Hindlimb muscle (tissue), 1 donor: ENCODE measurements at regions not wholly inside any gene's neighbourhood (a gene's known extent, or its start where the extent isn't known, plus 50 kb on each side); places are given as distances from the start of the nearest gene placed in this dataset.

Source experiments
- DNase-seq: peaks from one replicate; pipeline ENCODE4 v3.0.0-alpha.2; 2013

GRCh38 chr5:81914696-81915095, 57.1 kb upstream of the ATG10 start:
- no peak for DNase-seq

GRCh38 chr5:81912933-81913332, 58.9 kb upstream of the ATG10 start:
- no peak for DNase-seq

- no peak for DNase-seq
These were observed 62.1 kb upstream of the ATG10 start for GRCh38 chr5:81909677-81910076.

GRCh38 chr5:81908771-81909170, 63.1 kb upstream of the ATG10 start:
- no peak for DNase-seq

GRCh38 chr5:81908044-81908443, 63.8 kb upstream of the ATG10 start:
- no peak for DNase-seq

- no peak for DNase-seq
These were observed 64.7 kb upstream of the ATG10 start for GRCh38 chr5:81907012-81907635.

- DNase-seq, result no peak
These were observed 65.7 kb upstream of the ATG10 start for GRCh38 chr5:81906086-81906485.

- no peak for DNase-seq
These were observed 67.0 kb upstream of the ATG10 start for GRCh38 chr5:81904861-81905260.

GRCh38 chr5:81904166-81904565, 67.7 kb upstream of the ATG10 start:
- no peak for DNase-seq

GRCh38 chr5:81901586-81901985, 70.2 kb upstream of the ATG10 start:
- DNase-seq, result no peak

GRCh38 chr5:81899123-81899522, 72.7 kb upstream of the ATG10 start:
- DNase-seq, result no peak

- no peak for DNase-seq
These were observed 73.4 kb upstream of the ATG10 start for GRCh38 chr5:81898403-81898802.

GRCh38 chr5:81896764-81897163, 75.1 kb upstream of the ATG10 start:
- no peak for DNase-seq

GRCh38 chr5:81895307-81895706, 76.5 kb upstream of the ATG10 start:
- no peak for DNase-seq

- DNase-seq, result no peak
These were observed 77.9 kb upstream of the ATG10 start for GRCh38 chr5:81893961-81894360.

- no peak for DNase-seq
These were observed 87.0 kb upstream of the ATG10 start for GRCh38 chr5:81884871-81885270.

- no peak for DNase-seq
These were observed 88.5 kb upstream of the ATG10 start for GRCh38 chr5:81883371-81883770.

GRCh38 chr5:81881595-81881994, 90.2 kb upstream of the ATG10 start:
- DNase-seq, result no peak

GRCh38 chr5:81879936-81880335, 91.9 kb upstream of the ATG10 start:
- DNase-seq, result no peak

- no peak for DNase-seq
These were observed 93.5 kb upstream of the ATG10 start for GRCh38 chr5:81878333-81878732.

- DNase-seq, result no peak
These were observed 104.8 kb upstream of the ATG10 start for GRCh38 chr5:81866994-81867393.

GRCh38 chr5:81860778-81861177, 109.9 kb upstream of the SSBP2 start:
- DNase-seq, result no peak

GRCh38 chr5:81859624-81860023, 108.7 kb upstream of the SSBP2 start:
- no peak for DNase-seq

GRCh38 chr5:81856948-81857928, 106.3 kb upstream of the SSBP2 start:
- DNase-seq, result no peak
